ENCODE measurements at regions not wholly inside any gene's neighbourhood (a gene's known extent, or its start where the extent isn't known, plus 50 kb on each side); places are given as distances from the start of the nearest gene placed in this dataset.

DNA sequence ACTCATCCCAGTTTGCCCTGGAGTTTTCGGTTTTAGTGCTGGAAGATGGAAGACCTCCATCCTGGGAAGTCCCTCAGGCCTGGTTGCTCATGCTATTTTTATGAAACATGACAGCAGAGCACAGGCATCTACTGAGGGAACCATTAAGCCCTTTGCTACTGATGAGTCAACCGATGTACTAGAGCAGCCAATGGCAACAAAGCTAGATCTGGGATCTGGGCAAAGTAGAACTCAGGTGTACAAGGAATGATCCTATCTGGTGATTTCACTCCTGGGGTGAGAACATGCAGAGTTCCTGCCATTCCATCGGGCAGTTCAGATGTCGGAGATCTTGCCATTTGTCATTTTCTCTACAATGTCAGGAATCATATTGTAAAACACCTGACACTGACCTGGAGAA, 166.2 kb upstream of the NSMCE3 start (continued):
- TF ChIP-seq JUND (IDR thresholded peaks at IDR 0.05; ENCODE audit: low read length) = no peak

All from H1 (cell line).